Breast epithelium (tissue), 4 donors: ENCODE measurements at regions not wholly inside any gene's neighbourhood (a gene's known extent, or its start where the extent isn't known, plus 50 kb on each side); places are given as distances from the start of the nearest gene placed in this dataset.

ENCODE experiments used
- DNase-seq, 2 donors: peaks; one replicate each; pipeline ENCODE4 v3.0.0-alpha.2; 2019; ENCODE audit warnings: low spot score in 2 of 2
- H3K27ac ChIP-seq, 2 donors: fragments of 200-600 bp; sonication (generic) in 1 of 2; one replicate each; pipeline ENCODE4 v1.5.1; 2016 to 2019; ENCODE audit warnings: mild to moderate bottlenecking in 1 of 2
- H3K27me3 ChIP-seq, 2 donors: fragments of 200-600 bp; sonication (generic) in 1 of 2; one replicate each; pipeline versions ENCODE4 v1.5.1 to v1.6.0; 2017 to 2019; ENCODE audit warnings: control low read depth in 1 of 2, mild to moderate bottlenecking in 1 of 2
- H3K36me3 ChIP-seq: fragments of 200-600 bp; one replicate; pipeline ENCODE4 v1.5.1; 2019
- H3K4me1 ChIP-seq, 2 donors: fragments of 200-600 bp; sonication (generic); one replicate each; pipeline ENCODE4 v1.5.1; 2016 to 2019; ENCODE audit warnings: control low read depth in 1 of 2
- H3K4me3 ChIP-seq, 3 donors: fragments of 200-600 bp; sonication (generic); 1 replicate in 2 of 3; 2 replicates in 1 of 3; pipeline ENCODE4 v1.5.1; 2016 to 2019; ENCODE audit warnings: mild to moderate bottlenecking in 3 of 3, moderate library complexity in 2 of 3
- H3K9me3 ChIP-seq, 2 donors: fragments of 200-600 bp; sonication (generic) in 1 of 2; one replicate each; pipeline ENCODE4 v1.5.1; 2016 to 2019; ENCODE audit warnings: control low read depth in 1 of 2
- POLR2A ChIP-seq: fragments of 450-650 bp; IDR thresholded peaks from one replicate; pipeline ENCODE4 v1.6.1; 2016; ENCODE audit warnings: antibody characterized with exemption, mild to moderate bottlenecking, moderate library complexity
- POLR2AphosphoS5 ChIP-seq, 3 donors: sonication (generic); formaldehyde crosslinking; IDR thresholded peaks; one replicate each; pipeline ENCODE4 v1.6.1; 2017; ENCODE audit warnings: antibody characterized with exemption in 3 of 3
- intact Hi-C: fragments of 100-400 bp; cut with DNase I; formaldehyde crosslinking; loops from one replicate; pipeline ENCODE4 v1.15.1; 2023; ENCODE audit warnings: low total_unique reads
- TF ChIP-seq, protein P1 (sequence below), 3 donors: fragments of 450-650 bp; IDR thresholded peaks; one replicate each; pipeline ENCODE4 v1.5.1; 2016 to 2017; ENCODE audit warnings: antibody characterized with exemption in 3 of 3, mild to moderate bottlenecking in 3 of 3, moderate library complexity in 3 of 3

DNA sequence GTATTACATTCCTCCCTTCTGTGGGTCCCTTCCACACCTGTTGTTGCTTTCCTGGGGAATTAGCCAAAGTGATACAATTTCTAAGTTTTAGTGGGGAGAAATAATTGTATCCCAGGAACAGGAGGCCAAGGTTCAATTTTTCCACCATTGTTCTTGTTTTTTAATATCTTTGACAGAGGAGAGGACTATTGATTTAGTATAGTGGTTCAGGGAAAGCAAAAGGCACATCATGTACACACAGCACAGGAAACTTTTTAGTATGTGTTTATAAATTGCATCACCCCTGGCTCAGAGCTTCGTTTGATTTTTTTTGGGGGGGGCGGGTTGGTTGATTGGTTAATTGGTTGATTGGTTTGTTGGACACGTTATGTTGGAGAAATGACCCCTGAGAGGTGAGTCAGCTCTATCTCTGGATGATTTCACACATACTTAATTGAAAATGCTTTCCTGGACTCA lies 431.6 kb downstream of the PID1 start:
- intact Hi-C loops, result no loop called here
- Histone ChIP-seq H3K36me3 (no peaks in the 10 kb centered on the region), H3K9me3 (no peaks in the 10 kb centered on the region), H3K27me3 (no peaks in the 10 kb centered on the region), H3K27ac (peak overlapping the region in 1 of 2 donors; percentile 39), H3K4me3 (no peak overlapping the region), H3K4me1 (no peaks in the 10 kb centered on the region)
- TF ChIP-seq, protein P1, sequence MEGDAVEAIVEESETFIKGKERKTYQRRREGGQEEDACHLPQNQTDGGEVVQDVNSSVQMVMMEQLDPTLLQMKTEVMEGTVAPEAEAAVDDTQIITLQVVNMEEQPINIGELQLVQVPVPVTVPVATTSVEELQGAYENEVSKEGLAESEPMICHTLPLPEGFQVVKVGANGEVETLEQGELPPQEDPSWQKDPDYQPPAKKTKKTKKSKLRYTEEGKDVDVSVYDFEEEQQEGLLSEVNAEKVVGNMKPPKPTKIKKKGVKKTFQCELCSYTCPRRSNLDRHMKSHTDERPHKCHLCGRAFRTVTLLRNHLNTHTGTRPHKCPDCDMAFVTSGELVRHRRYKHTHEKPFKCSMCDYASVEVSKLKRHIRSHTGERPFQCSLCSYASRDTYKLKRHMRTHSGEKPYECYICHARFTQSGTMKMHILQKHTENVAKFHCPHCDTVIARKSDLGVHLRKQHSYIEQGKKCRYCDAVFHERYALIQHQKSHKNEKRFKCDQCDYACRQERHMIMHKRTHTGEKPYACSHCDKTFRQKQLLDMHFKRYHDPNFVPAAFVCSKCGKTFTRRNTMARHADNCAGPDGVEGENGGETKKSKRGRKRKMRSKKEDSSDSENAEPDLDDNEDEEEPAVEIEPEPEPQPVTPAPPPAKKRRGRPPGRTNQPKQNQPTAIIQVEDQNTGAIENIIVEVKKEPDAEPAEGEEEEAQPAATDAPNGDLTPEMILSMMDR (IDR thresholded peaks at IDR 0.05), result no peak
- peak in 1 of 3 donors; percentile 54 for TF ChIP-seq POLR2AphosphoS5 (IDR thresholded peaks at IDR 0.05)
- peak in 1 of 2 donors; percentile 21 for DNase-seq

DNA sequence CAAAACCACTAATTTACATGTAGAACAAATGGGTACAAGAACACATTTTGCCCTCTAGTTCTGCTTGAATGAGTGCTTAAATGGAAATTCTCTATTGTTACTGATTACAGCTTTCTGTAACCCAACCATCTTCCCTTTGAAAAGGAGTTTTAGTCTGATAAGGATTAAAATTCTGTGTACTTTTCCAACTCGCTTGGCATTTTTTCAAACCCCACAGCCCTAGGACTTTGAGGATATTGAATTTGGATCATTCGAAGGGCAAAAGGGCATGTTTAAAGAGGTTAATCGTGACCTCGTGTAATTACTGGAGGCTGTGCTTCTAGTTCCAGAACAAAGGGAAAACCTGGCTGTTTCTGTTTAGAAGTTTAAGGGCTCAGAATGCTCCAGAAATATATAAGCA lies 432.3 kb downstream of the PID1 start:
- H3K4me3 ChIP-seq, result no peak overlapping the region
- H3K36me3 ChIP-seq, result no peaks in the 10 kb centered on the region
- DNase-seq, result no peak
- no peaks in the 10 kb centered on the region for H3K4me1 ChIP-seq
- H3K27me3 ChIP-seq, result no peaks in the 10 kb centered on the region
- intact Hi-C loops, result no loop called here
- TF ChIP-seq, protein P1 (IDR thresholded peaks at IDR 0.05), result no peak
- no peak for TF ChIP-seq POLR2AphosphoS5 (IDR thresholded peaks at IDR 0.05)
- no peak for TF ChIP-seq POLR2A
- H3K9me3 ChIP-seq, result no peaks in the 10 kb centered on the region
- H3K27ac ChIP-seq, result peak overlapping the region in 1 of 2 donors; percentile 39

DNA sequence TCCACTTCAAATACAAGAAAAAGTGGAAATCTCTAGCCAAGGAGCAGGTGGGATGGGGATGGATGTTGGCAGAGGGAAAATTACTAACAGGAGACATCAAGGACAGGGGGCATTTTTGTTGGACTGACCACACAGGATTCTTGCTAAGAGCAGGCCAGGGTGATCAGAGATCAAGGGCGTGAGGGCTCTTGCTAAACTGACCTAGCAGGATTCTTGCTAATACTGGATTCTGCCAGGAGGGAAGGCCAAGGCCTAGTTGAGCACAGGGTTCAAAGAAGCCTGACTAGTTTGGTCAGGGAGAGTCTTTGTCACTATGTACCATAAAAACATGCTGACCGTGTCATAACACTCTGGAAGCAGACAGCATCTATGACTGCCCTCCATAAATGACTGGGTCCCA lies 442.7 kb downstream of the PID1 start:
- no peaks in the 10 kb centered on the region for H3K9me3 ChIP-seq
- H3K27me3 ChIP-seq, result no peaks in the 10 kb centered on the region
- intact Hi-C loops, result no loop called here
- no peaks in the 10 kb centered on the region for H3K36me3 ChIP-seq
- no peak overlapping the region for H3K4me3 ChIP-seq
- H3K27ac ChIP-seq, result no peak overlapping the region
- no peak for DNase-seq
- no peaks in the 10 kb centered on the region for H3K4me1 ChIP-seq
- TF ChIP-seq POLR2AphosphoS5 (IDR thresholded peaks at IDR 0.05) (no peak), POLR2A (no peak)

- no peaks in the 10 kb centered on the region for H3K4me1 ChIP-seq
- H3K27ac ChIP-seq, result peak overlapping the region in 1 of 2 donors; percentile 16
- H3K36me3 ChIP-seq, result no peaks in the 10 kb centered on the region
- no peaks in the 10 kb centered on the region for H3K9me3 ChIP-seq
- no peak overlapping the region for H3K4me3 ChIP-seq
- TF ChIP-seq POLR2A, result no peak
- intact Hi-C loops, result no loop called here
- no peaks in the 10 kb centered on the region for H3K27me3 ChIP-seq
- no peak for DNase-seq
Observed at GRCh38 chr2:228827056-228827700, 443.9 kb downstream of the PID1 start.

DNA sequence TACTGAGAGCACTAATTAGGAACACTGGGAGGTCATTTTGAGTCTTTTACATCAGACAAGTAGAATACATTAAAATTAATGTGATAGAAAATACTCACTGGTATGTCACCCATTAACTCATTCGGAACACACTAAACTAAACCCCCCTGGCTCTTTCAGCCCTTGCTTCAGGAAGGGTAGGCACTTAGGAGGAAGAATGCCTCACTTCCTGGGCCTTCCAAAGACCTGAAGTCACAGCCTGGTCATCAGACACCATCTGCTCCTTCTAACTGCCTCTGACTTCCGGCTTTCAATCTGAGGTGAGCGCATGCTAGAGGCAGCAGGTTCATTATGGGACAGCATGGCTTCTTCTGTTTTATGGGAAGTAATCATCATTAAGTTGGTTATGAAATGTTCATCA lies 451.4 kb downstream of the PID1 start:
- no peak for TF ChIP-seq POLR2A
- TF ChIP-seq, protein P1 (IDR thresholded peaks at IDR 0.05), result no peak
- no peak for TF ChIP-seq POLR2AphosphoS5 (IDR thresholded peaks at IDR 0.05)
- no peaks in the 10 kb centered on the region for H3K4me1 ChIP-seq
- intact Hi-C loops, result no loop called here

DNA sequence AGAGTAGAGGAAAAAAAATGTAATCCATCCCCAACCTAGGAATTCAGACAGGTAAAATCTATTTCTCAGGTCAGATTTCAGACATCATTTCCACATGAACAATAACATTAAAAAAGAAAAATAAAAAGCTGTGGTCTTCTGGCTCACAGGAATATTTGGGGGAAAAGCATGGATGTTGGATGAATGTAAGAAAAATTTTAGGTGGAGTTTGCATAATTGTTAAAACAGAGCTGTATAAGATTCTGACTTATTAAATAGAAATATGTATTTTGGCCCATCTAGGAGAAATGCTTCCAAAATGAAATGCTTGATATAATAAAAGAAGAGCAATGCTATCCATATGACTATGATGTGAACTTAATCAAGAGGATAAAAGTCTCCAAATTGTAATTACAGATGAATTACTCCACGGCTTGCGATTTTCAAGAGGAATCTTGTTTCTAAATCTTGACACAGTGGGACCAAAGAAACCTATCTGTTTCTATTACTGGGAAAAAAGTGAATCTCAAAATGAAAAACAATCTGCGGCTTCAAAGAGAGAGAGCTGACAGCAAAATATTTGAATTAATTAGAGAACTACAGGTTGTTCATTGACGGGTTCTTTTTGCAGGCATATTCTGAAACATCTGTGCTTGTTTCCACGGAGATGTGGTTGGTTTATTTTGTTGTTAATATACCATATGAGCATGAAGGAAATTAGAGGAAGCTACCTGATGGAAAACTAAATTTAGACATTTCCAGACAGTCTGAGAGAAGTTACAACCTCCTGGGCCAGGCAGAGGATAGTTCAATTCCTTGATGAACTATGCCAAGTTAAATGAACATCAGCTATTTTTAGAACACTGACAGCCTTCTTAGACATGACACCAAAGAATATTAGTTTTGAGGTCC lies 468.7 kb downstream of the PID1 start:
- DNase-seq, result no peak
- H3K36me3 ChIP-seq, result no peaks in the 10 kb centered on the region
- intact Hi-C loops, result no loop called here

More for the DNA sequence above, 451.4 kb downstream of the PID1 start:
- H3K4me3 ChIP-seq, result no peak overlapping the region
- H3K9me3 ChIP-seq, result no peaks in the 10 kb centered on the region
- no peaks in the 10 kb centered on the region for H3K36me3 ChIP-seq
- H3K27ac ChIP-seq, result no peak overlapping the region
- no peaks in the 10 kb centered on the region for H3K27me3 ChIP-seq
- no peak for DNase-seq

More for the DNA sequence above, 468.7 kb downstream of the PID1 start:
- Histone ChIP-seq H3K4me1 (no peaks in the 10 kb centered on the region), H3K9me3 (no peaks in the 10 kb centered on the region), H3K4me3 (no peak overlapping the region), H3K27me3 (no peaks in the 10 kb centered on the region), H3K27ac (no peak overlapping the region)
- TF ChIP-seq, protein P1 (IDR thresholded peaks at IDR 0.05), result no peak
- TF ChIP-seq POLR2AphosphoS5 (IDR thresholded peaks at IDR 0.05) (no peak), POLR2A (no peak)
